Sigmoid colon (tissue), 3 donors: ENCODE measurements at regions not wholly inside any gene's neighbourhood (a gene's known extent, or its start where the extent isn't known, plus 50 kb on each side); places are given as distances from the start of the nearest gene placed in this dataset.

Experiments
- CTCF ChIP-seq, 4 experiments: fragments of 450-650 bp in 3 of 4; fragments of 200-600 bp in 1 of 4; IDR thresholded peaks; one replicate each; pipeline ENCODE4 v1.5.1; 2016 to 2019; ENCODE audit warnings: antibody characterized with exemption in 4 of 4, mild to moderate bottlenecking in 3 of 4, moderate library complexity in 2 of 4
- POLR2A ChIP-seq, 2 donors: fragments of 450-650 bp; IDR thresholded peaks; one replicate each; pipeline ENCODE4 v1.6.1; 2016; ENCODE audit warnings: antibody characterized with exemption in 2 of 2, mild to moderate bottlenecking in 2 of 2, moderate library complexity in 2 of 2

DNA sequence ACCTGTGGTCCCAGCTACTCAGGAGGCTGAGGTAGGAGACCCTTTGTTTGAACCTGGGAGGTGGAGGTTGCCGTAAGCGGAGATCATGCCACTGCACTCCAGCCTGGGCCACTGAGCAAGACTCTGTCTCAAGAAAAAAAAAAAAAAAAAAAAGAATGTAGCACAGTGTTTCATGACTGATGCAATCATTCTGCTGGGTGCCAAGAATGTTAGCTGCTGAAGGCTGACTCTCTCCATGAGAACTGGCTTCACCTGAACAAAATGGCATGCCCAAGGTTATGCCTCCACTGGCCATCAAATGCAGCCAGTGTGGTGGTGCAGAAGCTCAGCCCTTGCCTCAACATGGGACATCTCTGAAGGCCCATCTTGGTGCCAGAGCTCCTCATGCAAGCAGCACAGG, 412.1 kb downstream of the ADAM29 start:
- TF ChIP-seq CTCF (IDR thresholded peaks at IDR 0.05) (no peak), POLR2A (IDR thresholded peaks at IDR 0.05) (no peak)
